Endothelial cell of umbilical vein (primary cell): ENCODE measurements at regions not wholly inside any gene's neighbourhood (a gene's known extent, or its start where the extent isn't known, plus 50 kb on each side); places are given as distances from the start of the nearest gene placed in this dataset.

Source experiments
- BruUV-seq: library from RNA; stranded (reverse); fragments of 400-500 nt; replicated peaks from 2 replicates; lab custom pipeline; 2021; lab: Mats Ljungman, UMichigan
- CTCF ChIA-PET: fragments of 300-600, 350-600 bp; sonication (Branson Sonifier 250); formaldehyde crosslinking; loops from one replicate; lab custom pipeline; 2021; ENCODE audit warnings: antibody characterized with exemption, inconsistent platforms; lab: Charles Lee
- POLR2A ChIA-PET: fragments of 300-600, 350-600 bp; sonication (Branson Sonifier 250); formaldehyde crosslinking; loops from one replicate; lab custom pipeline; 2021; ENCODE audit warnings: antibody characterized with exemption, inconsistent platforms; lab: Charles Lee
- DNase-seq: peaks from one replicate; pipeline ENCODE4 v3.0.0-alpha.2; 2011; ENCODE audit warnings: low read depth, low spot score
- FAIRE-seq: peaks from 2 replicates; lab custom pipeline; 2011; peaks lifted over from hg19 to GRCh38; lab: Jason Lieb, UNC
- H2AFZ ChIP-seq: 2 replicates; pipeline ENCODE4 v1.6.0; 2012; ENCODE audit warnings: low read depth, low read length, control low read depth, inconsistent platforms
- H3K27ac ChIP-seq: 2 replicates; pipeline ENCODE4 v1.5.1; 2011; ENCODE audit warnings: low read depth, mild to moderate bottlenecking, control low read depth, low read length, moderate library complexity; ENCODE audit not compliant: insufficient read depth
- H3K27me3 ChIP-seq, 2 experiments: 2 replicates each; pipeline versions ENCODE4 v1.6.0 to v1.6.1; 2011; ENCODE audit warnings: low read length in 2 of 2, mixed read lengths in 1 of 2; ENCODE audit not compliant: control insufficient read depth in 2 of 2, insufficient read depth in 2 of 2
- H3K36me3 ChIP-seq, 2 experiments: 2 replicates in 1 of 2; 3 replicates in 1 of 2; pipeline ENCODE4 v1.5.1; 2011; ENCODE audit warnings: low read length in 2 of 2, mild to moderate bottlenecking in 1 of 2, moderate library complexity in 1 of 2; ENCODE audit not compliant: control insufficient read depth in 2 of 2, insufficient read depth in 2 of 2; ENCODE audit errors: extremely low read depth in 1 of 2
- H3K4me1 ChIP-seq: 3 replicates; pipeline ENCODE4 v1.5.1; 2011; ENCODE audit warnings: mild to moderate bottlenecking, low read length; ENCODE audit not compliant: control insufficient read depth, insufficient read depth; ENCODE audit errors: extremely low read depth
- H3K4me2 ChIP-seq: 2 replicates; pipeline ENCODE4 v1.6.1; 2011; ENCODE audit warnings: low read length, control low read depth, mixed read lengths; ENCODE audit not compliant: insufficient read depth
- H3K4me3 ChIP-seq, 3 experiments: fragments of 200-600 bp in 1 of 3; sonication (generic), shearing (Covaris generic) in 1 of 3; replicated peaks in 1 of 3; 2 replicates each; pipeline ENCODE4 v1.5.1; 2011 to 2016; ENCODE audit warnings: control low read depth in 3 of 3, low read length in 3 of 3, mild to moderate bottlenecking in 2 of 3, inconsistent platforms in 1 of 3, low read depth in 1 of 3, moderate library complexity in 1 of 3; ENCODE audit not compliant: insufficient read depth in 1 of 3
- H3K79me2 ChIP-seq: 2 replicates; pipeline ENCODE4 v1.6.0; 2012; ENCODE audit warnings: low read length, inconsistent platforms; ENCODE audit not compliant: control insufficient read depth, insufficient read depth
- H3K9ac ChIP-seq: replicated peaks from 2 replicates; pipeline ENCODE3; 2011; ENCODE audit warnings: low read length, control low read depth; ENCODE audit not compliant: insufficient read depth; ENCODE audit errors: extremely low read depth
- H3K9me1 ChIP-seq: replicated peaks from 3 replicates; pipeline ENCODE4 v1.6.0; 2011; ENCODE audit warnings: mild to moderate bottlenecking, low read length; ENCODE audit not compliant: control insufficient read depth, insufficient read depth; ENCODE audit errors: extremely low read depth
- H3K9me3 ChIP-seq: replicated peaks from 2 replicates; pipeline ENCODE4 v1.5.1; 2012; ENCODE audit warnings: low read length, inconsistent platforms; ENCODE audit not compliant: control insufficient read depth, insufficient read depth
- H4K20me1 ChIP-seq: replicated peaks from 2 replicates; pipeline ENCODE3; 2011; ENCODE audit warnings: mild to moderate bottlenecking, low read length; ENCODE audit not compliant: control insufficient read depth, insufficient read depth; ENCODE audit errors: extremely low read depth
- CTCF ChIP-seq, 2 donors: IDR thresholded peaks; 1 replicate in 1 of 2; 2 replicates in 1 of 2; pipeline ENCODE4 v1.5.1; 2011; ENCODE audit warnings: low read length in 2 of 2, mild to moderate bottlenecking in 2 of 2, moderate library complexity in 2 of 2, control low read depth in 1 of 2, inconsistent platforms in 1 of 2, low read depth in 1 of 2; ENCODE audit not compliant: insufficient read depth in 1 of 2; ENCODE audit errors: extremely low read depth in 1 of 2
- EZH2 ChIP-seq: IDR thresholded peaks from 2 replicates; pipeline ENCODE4 v1.6.1; 2012; ENCODE audit warnings: borderline replicate concordance, low read depth, mild to moderate bottlenecking, moderate library complexity, low read length, inconsistent platforms; ENCODE audit not compliant: severe bottlenecking
- FOS ChIP-seq: IDR thresholded peaks from 2 replicates; pipeline ENCODE4 v1.6.1; 2011; ENCODE audit warnings: mild to moderate bottlenecking, low read length, moderate library complexity, borderline replicate concordance; ENCODE audit not compliant: insufficient read depth
- GATA2 ChIP-seq: IDR thresholded peaks from 2 replicates; pipeline ENCODE4 v1.7.0; 2011; ENCODE audit warnings: low read depth, mild to moderate bottlenecking, moderate library complexity, mixed read lengths, low read length; ENCODE audit not compliant: insufficient read length, insufficient read depth
- JUN ChIP-seq: IDR thresholded peaks from 2 replicates; pipeline ENCODE4 v1.6.1; 2011; ENCODE audit warnings: borderline replicate concordance, low read depth; ENCODE audit not compliant: insufficient read length, insufficient read depth
- MAX ChIP-seq: IDR thresholded peaks from 2 replicates; pipeline ENCODE4 v1.6.1; 2011; ENCODE audit not compliant: insufficient read depth, insufficient read length
- MYC ChIP-seq: IDR thresholded peaks from one replicate; pipeline ENCODE4 v1.6.1; 2011; ENCODE audit warnings: mild to moderate bottlenecking, low read depth, low read length
- POLR2A ChIP-seq: IDR thresholded peaks from 2 replicates; pipeline ENCODE4 v1.6.1; 2012; ENCODE audit warnings: low read depth, mild to moderate bottlenecking, control low read depth, low read length
- POLR2AphosphoS5 ChIP-seq: IDR thresholded peaks from 2 replicates; pipeline ENCODE4 v1.6.1; 2012; ENCODE audit warnings: low read depth, mild to moderate bottlenecking, control low read depth, low read length, moderate library complexity; ENCODE audit not compliant: insufficient read depth
- dilution Hi-C: fragments of 300-500 bp; cut with MboI; formaldehyde crosslinking; loops from one replicate; pipeline ENCODE4 v1.15.0; 2019; ENCODE audit warnings: low sequenced_read_pairs; ENCODE audit not compliant: extremely low pct_ligation_motif_present
- intact Hi-C: fragments of 100-400 bp; cut with micrococcal nuclease; formaldehyde crosslinking; loops from one replicate; pipeline ENCODE4 v1.10.0; 2022

- H3K9me3 ChIP-seq, result no peaks in the 10 kb centered on the region
- no peak overlapping the region for H3K27ac ChIP-seq
- no peaks in the 10 kb centered on the region for H3K9me1 ChIP-seq
- FAIRE-seq (no peak), DNase-seq (no peak)
- no peak overlapping the region for H2AFZ ChIP-seq
- peaks cover 1 to 3% of the 10 kb centered on the region in 2 experiments for H3K27me3 ChIP-seq
- intact Hi-C loops (no loop called here), dilution Hi-C loops (no loop called here)
- BruUV-seq, result no TSS peak
- POLR2A ChIA-PET, result no interaction called here
- H3K4me1 ChIP-seq, result no peaks in the 10 kb centered on the region
- TF ChIP-seq EZH2, result no peak
- no peak for TF ChIP-seq POLR2AphosphoS5
- no peak for TF ChIP-seq MAX
- TF ChIP-seq GATA2, result no peak
- TF ChIP-seq FOS, result no peak
- no peak for TF ChIP-seq MYC
- no peak for TF ChIP-seq JUN
- CTCF ChIA-PET, result no interaction called here
- H3K4me2 ChIP-seq, result no peak overlapping the region
- no peak overlapping the region for H3K9ac ChIP-seq
- H3K4me3 ChIP-seq, result no peak overlapping the region
- H3K79me2 ChIP-seq, result no peaks in the 10 kb centered on the region
- H4K20me1 ChIP-seq, result no peaks in the 10 kb centered on the region
- H3K36me3 ChIP-seq, result no peaks in the 10 kb centered on the region
These were observed 174.0 kb upstream of the C14orf180 start for GRCh38 chr14:104405360-104406226.

- intact Hi-C loops, result no loop called here
These were observed 172.7 kb upstream of the C14orf180 start for GRCh38 chr14:104406831-104407230.

More at GRCh38 chr14:104406831-104407230, 172.7 kb upstream of the C14orf180 start:
- H3K9me3 ChIP-seq, result no peaks in the 10 kb centered on the region
- DNase-seq (no peak), FAIRE-seq (no peak)
- H4K20me1 ChIP-seq, result no peaks in the 10 kb centered on the region
- H3K27ac ChIP-seq, result no peak overlapping the region
- BruUV-seq, result no TSS peak
- dilution Hi-C loops, result no loop called here
- no peak overlapping the region for H3K9ac ChIP-seq
- TF ChIP-seq CTCF (IDR thresholded peaks at IDR 0.05; ENCODE audit: extremely low read depth in 1 of 2, insufficient read depth in 1 of 2, low read depth in 1 of 2, low read length in 2 of 2), result no peak
- TF ChIP-seq POLR2AphosphoS5, result no peak
- no peak for TF ChIP-seq FOS
- TF ChIP-seq POLR2A, result no peak
- no peak for TF ChIP-seq JUN
- TF ChIP-seq EZH2, result no peak
- no peak for TF ChIP-seq MYC
- TF ChIP-seq GATA2, result no peak
- TF ChIP-seq MAX, result no peak
- H3K9me1 ChIP-seq, result no peaks in the 10 kb centered on the region
- no peak overlapping the region for H3K4me2 ChIP-seq
- no peak overlapping the region for H2AFZ ChIP-seq
- peaks cover 1 to 3% of the 10 kb centered on the region in 2 experiments for H3K27me3 ChIP-seq
- no peaks in the 10 kb centered on the region for H3K4me1 ChIP-seq
- H3K4me3 ChIP-seq, result no peak overlapping the region
- ChIA-PET POLR2A (no interaction called here), CTCF (no interaction called here)
- no peaks in the 10 kb centered on the region for H3K36me3 ChIP-seq
- no peaks in the 10 kb centered on the region for H3K79me2 ChIP-seq
